SW 1271 (cell line): ENCODE measurements at regions not wholly inside any gene's neighbourhood (a gene's known extent, or its start where the extent isn't known, plus 50 kb on each side); places are given as distances from the start of the nearest gene placed in this dataset.

Experiments used
- DNase-seq, 2 experiments: peaks; one replicate each; lab custom pipeline; 2025; lab: John Stamatoyannopoulos, UW

- DNase-seq: no peak
Observed at GRCh38 chr1:193791746-193792145, 605.3 kb upstream of the B3GALT2 start.

DNA sequence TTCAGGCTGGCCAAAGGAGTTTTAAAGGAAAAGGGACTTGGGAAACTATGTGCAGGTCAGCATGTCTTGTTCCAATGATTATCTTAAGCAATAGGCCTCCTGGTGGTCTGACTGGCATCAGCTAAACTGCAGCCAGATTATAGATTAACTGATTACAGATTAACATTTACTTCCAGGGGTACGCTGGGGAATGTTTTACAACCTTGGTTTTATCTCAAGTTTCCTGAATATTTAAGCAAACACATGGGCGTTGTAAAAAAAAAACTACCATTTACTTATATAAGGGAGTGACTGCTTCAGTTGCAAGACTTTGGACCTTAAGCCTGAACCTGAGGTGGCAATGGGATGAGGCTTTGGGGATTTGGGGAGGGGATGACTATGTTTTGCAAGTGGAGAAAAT, 600.6 kb upstream of the B3GALT2 start:
- DNase-seq: no peak

GRCh38 chr1:193785850-193786420, 599.5 kb upstream of the B3GALT2 start:
- DNase-seq: no peak

- DNase-seq: no peak
Observed at GRCh38 chr1:193774536-193775323, 588.3 kb upstream of the B3GALT2 start.

DNA sequence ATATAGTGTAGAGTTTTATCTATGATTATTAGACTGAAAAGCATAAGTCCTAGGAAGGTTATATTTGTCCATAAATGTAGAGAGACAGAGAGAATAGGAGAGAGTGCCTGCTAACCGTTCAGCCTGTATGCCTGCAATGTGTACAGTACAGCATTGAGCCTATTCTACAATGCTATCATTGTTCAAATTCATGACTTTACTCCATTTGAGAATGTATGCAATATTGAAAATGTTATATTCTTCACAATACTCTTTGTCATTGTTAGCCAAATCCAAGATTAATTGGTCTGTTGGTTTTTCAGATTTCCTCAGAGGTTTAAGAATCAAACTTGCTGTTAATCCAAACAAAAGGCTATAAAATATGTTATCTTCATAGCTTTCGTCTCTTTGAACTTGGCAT, 585.2 kb upstream of the B3GALT2 start:
- DNase-seq: no peak

DNA sequence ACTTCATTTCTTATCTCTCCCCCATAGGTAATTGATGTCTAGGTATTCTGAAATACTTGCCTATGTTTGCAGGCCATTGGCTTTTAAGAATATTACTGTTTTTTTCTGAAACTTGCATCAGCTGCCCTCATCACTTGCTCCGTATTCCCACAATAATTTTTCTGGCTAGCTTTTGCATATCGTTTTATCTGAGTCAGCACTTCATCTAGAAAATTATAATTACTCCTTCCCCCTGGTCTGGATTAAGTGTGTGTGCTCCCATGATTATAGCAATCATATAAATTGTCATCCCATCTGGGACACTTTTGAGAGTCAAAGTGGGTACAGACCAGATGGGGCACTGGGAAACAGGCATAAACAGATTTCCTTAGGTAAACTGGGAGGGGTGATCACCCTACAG, 583.2 kb upstream of the B3GALT2 start:
- no peak for DNase-seq

DNA sequence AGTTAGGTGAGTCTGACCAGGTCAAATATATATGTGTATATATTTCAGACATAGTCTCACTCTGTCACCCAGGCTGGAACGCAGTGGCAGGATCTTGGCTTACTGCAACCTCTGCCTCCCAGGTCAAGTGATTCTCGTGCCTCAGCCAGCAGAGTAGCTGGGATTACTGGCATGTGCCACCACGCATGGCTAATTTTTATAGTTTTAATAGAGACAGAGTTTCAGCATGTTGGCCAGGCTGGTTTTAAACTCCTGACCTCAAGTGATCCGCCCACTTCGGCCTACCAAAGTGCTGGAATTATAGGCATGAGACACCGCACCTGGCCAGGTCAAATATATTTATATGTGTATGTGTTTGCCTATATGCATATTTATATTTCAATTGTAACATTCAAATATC, 581.5 kb upstream of the B3GALT2 start:
- no peak for DNase-seq

DNA sequence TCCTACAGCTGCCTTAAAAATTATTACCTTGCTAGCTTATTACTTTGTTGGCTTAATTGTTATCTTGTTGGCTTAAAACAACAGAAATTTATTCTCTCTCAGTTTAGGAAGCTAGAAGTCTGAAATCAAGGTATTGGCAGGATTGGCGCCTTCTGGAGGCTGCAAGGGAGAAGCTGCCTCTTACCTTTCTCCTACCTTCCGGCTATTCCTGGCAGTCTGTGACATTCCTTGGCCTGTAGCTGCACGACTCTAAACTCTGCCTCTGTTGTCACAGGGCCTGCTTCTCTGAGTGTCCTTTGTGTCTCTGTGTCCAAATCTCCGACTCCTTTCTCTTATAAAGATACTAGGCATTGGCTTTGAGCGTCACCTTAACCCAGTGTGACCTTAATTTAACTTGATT, 579.9 kb upstream of the B3GALT2 start:
- no peak for DNase-seq

DNA sequence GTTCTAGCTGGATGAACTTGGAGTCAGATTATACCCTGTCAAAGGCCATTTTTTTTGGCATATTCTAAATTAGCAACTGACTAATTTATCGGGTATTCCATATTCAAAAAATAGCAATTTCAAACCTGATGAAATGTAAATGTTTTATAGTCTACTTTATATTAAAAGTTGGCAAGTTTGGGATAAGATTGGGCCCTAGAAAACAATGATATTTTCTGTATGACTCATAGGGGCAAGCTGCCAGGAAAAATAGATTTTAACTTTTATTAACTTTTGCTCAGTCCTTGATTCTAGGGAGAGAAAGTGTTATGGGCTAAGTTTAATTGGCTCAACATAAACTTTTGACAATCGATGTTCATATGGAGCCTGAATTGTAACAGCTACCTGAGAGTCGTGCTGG, 576.9 kb upstream of the B3GALT2 start:
- DNase-seq: no peak

- no peak for DNase-seq
Observed at GRCh38 chr1:193762236-193762635, 575.8 kb upstream of the B3GALT2 start.

DNA sequence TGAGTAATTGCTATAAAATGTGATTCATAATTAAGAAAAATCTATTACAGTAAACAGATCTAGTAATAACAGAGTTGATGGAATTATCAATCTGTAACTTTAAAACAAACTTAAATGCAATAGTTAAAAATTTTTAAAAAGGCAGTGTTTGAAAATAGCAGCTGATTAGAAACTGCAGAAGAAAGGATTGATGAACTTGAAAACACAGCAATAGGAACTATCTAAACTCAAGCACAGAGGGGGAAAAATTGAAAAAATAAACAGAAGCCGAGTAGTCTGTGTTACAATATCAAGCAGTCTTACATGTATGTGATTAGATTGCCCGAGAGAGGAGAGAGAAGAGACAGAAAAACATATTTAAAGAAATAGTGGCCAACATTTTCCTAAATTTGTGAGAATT, 569.0 kb upstream of the B3GALT2 start:
- DNase-seq: no peak

GRCh38 chr1:193754732-193755427, 568.5 kb upstream of the B3GALT2 start:
- peak in 1 of 2 experiments; percentile 4 for DNase-seq

GRCh38 chr1:193754151-193754550, 567.7 kb upstream of the B3GALT2 start:
- no peak for DNase-seq

DNA sequence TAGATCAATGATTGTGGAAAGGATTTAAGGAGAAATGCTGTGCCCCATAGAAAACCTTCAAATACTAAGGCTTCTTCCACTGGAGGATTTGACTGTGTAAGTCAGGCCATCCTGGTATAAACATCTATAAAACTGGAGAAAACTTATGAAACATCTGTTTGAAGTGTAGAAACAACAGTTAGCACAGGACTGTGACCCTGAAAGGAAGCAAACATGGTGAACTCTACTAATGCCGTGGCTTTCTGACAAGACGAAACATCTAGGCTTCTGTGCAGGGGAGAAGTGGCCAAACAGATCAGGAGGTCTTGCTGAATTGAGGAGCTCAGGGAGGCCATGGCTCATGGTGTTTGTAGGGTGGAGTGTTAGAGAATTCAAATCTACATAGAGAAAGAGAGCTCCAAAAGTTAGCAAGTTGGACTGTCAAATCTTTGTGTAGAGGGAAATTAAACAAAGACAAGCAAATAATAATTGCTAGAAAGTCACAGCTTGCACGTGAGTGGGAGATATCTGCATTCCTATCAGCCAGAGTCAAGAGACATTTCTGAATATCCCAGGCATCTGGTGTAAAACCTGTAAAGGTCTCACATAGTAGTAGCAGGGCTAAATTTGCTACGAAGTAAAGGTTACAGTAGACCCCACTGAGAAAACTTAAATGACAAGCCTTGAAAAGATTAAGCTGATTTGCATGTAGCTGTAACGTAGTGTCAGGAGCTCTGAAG, 566.8 kb upstream of the B3GALT2 start:
- DNase-seq: no peak

DNA sequence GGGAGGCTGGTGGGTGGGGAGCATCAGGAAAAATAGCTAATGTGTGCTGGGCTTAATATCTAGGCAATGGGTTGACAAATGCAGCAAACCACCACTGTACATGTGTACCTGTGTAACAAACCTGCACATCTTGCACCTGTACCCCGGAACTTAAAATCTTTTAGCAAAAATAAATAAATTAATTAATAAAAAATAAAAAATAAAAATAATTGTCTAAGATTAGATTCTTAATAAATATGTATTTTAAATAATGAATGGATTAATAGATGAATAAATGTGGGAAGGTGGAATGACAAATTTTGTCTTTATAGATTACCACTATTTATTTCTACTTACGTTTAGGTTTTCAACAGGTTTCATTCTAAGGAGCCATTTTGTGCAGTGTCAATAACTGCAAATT, 563.5 kb upstream of the B3GALT2 start:
- no peak for DNase-seq

DNA sequence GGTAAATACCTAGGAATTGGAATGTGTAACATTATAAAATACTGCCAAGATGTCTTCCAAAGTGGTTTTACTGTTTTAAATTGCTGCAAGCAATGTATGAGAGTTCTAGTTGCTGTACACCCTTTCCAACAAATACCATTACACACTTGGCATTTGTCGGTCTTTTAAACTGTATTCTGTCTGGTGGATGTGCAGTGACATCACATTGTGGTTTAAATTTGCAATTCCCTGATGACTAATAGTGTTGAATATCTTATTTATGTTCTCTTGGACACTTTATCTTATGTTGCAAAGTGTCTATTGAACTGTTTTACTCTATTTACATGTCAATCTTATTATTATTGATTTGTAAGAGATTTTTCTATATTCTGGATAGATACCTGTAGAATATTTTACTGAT, 561.2 kb upstream of the B3GALT2 start:
- DNase-seq: no peak

DNA sequence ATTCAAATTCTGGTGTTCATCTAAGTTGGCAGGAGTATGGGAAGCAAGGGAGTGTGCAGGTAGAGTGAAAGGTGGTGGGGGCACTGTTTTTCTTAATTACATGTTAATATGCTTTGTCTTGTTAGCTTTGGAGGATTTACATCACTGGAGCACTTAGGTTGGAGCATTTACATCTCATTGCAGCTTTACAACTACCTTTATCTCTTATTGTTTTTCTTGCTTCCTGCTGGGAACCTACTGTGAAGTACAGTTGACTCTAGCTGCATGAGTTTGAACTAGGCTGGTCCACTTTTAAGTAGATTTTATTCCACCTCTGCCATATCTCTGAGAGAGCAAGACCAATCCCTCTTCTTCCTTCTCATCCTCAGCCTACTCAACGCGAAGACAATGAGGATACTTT, 554.8 kb upstream of the B3GALT2 start:
- no peak for DNase-seq

- DNase-seq: no peak
Observed at GRCh38 chr1:193740762-193741161, 554.3 kb upstream of the B3GALT2 start.

DNA sequence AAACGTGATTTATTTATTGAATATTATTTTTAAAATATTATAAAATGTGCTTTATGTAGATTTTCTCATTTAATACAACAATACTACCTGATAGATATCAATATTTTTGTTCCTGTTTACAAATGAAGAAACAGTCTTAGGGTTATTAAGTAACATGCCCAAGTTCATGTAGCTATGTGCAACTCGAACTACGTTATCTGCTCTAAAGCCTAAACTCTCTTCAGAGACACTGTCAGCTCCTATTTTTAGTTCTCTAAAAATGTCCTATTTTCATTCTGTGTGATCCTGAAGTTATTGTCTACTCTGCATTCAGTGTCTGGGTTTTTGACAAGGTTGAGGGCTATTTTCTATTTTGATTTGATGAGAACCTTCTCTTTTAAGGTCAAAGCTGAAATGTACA, 550.1 kb upstream of the B3GALT2 start:
- no peak for DNase-seq

GRCh38 chr1:193733674-193734073, 547.3 kb upstream of the B3GALT2 start:
- DNase-seq: no peak

DNA sequence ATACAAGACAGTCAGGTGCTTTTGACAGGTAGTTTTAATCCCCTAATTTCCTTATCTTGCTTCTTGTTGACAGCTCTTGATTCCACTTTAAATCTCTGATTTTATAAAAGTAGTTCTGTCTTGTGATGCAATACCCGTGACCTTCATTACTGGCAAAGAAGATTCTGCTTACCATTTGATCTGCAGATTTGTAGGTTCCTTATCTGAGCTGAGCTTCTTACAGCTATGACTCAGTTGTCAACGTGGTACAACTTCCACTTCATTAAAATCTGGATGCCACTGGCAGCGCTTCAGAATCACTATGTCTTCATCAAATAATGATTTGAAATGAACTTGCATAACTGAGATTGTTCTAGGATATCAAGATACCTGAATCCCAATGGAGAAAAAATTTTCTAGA, 543.6 kb upstream of the B3GALT2 start:
- DNase-seq: no peak

DNA sequence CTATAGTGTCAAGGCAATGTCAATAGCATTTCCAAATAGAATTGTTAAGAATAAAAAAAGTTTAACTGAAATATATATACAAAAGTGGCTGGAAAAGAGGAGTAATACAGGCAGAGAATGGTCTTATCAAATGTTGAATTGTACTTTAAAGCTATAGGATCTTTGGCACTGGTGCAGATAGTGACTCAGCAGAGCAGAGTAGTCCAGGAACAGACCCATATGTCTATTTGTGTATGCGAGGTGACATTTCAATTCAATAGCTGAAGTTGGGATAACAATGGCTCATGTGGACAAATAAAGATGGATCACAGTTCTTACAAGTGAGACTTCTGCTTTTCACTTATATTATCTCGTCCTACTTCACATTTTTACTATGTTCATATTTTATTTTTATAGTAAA, 543.0 kb upstream of the B3GALT2 start:
- DNase-seq: no peak

DNA sequence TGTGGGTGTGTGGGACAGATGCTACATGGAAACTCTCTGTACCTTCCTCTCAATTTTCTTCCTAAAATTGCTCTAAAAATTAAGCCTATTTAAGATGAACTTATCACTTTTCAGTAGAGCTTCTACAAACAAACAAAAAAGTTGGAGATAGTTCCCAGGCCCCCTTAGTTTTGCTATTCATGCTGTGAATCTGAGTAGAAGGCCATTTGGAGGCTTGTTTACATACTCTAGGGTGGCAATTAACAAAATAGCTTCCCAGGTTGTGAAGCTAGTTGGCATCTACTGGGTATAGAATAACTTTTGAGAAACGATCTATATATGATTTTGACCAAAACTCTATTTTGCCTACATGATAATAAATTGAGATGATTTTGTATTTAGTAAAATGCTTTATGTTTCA, 541.4 kb upstream of the B3GALT2 start:
- no peak for DNase-seq
